ENCODE measurements at regions not wholly inside any gene's neighbourhood (a gene's known extent, or its start where the extent isn't known, plus 50 kb on each side); places are given as distances from the start of the nearest gene placed in this dataset.

DNA sequence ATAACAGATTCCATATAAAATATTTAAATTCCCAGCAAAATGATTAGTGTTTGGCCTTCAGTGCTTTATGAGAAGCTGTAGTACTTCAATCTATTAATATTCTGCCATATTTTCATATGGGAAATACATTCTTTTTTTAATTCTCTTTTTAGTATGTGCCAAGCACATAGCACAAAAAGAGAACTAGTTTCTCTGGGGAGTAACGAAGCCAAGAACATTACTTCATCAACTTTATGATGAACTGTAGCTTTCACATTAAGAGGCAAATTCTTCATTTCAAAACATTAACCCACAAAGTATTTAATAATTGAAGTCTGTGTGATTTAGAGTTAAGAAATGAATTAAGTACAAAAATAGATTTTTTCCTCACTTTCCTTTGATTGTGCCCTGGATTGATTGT lies 281.0 kb upstream of the EYS start:
- TF ChIP-seq ZNF302 (tag by site-specific recombination; IDR thresholded peaks at IDR 0.05; ENCODE audit: low read depth) (no peak), ZNF660 (tag by site-specific recombination; IDR thresholded peaks at IDR 0.05) (no peak), PRDM1 (tag by site-specific recombination; IDR thresholded peaks at IDR 0.05) (no peak)
- TF ChIP-seq, protein P1, sequence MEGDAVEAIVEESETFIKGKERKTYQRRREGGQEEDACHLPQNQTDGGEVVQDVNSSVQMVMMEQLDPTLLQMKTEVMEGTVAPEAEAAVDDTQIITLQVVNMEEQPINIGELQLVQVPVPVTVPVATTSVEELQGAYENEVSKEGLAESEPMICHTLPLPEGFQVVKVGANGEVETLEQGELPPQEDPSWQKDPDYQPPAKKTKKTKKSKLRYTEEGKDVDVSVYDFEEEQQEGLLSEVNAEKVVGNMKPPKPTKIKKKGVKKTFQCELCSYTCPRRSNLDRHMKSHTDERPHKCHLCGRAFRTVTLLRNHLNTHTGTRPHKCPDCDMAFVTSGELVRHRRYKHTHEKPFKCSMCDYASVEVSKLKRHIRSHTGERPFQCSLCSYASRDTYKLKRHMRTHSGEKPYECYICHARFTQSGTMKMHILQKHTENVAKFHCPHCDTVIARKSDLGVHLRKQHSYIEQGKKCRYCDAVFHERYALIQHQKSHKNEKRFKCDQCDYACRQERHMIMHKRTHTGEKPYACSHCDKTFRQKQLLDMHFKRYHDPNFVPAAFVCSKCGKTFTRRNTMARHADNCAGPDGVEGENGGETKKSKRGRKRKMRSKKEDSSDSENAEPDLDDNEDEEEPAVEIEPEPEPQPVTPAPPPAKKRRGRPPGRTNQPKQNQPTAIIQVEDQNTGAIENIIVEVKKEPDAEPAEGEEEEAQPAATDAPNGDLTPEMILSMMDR (tag by site-specific recombination; IDR thresholded peaks at IDR 0.05) = no peak

All from HEK293 (cell line).